Fibroblast of skin of left biceps (primary cell): ENCODE measurements at regions not wholly inside any gene's neighbourhood (a gene's known extent, or its start where the extent isn't known, plus 50 kb on each side); places are given as distances from the start of the nearest gene placed in this dataset.
A peak's percentile ranks its signal among the peaks of the same experiment; 100 is the strongest.

Source experiments
- DNase-seq, 2 experiments: peaks; one replicate each; pipeline ENCODE4 v3.0.0-alpha.2; 2013; ENCODE audit warnings: low read depth in 2 of 2

- DNase-seq = no peak
Observed at GRCh38 chr1:215458562-215458961, 108.5 kb upstream of the KCTD3 start.

GRCh38 chr1:215459136-215459535, 108.0 kb upstream of the KCTD3 start:
- no peak for DNase-seq

- no peak for DNase-seq
Observed at GRCh38 chr1:215466361-215466760, 100.7 kb upstream of the KCTD3 start.

- no peak for DNase-seq
Observed at GRCh38 chr1:215471463-215471862, 95.6 kb upstream of the KCTD3 start.

GRCh38 chr1:215472723-215473122, 94.4 kb upstream of the KCTD3 start:
- no peak for DNase-seq

GRCh38 chr1:215473943-215474342, 93.2 kb upstream of the KCTD3 start:
- DNase-seq = no peak

- DNase-seq = no peak
Observed at GRCh38 chr1:215474940-215475339, 92.2 kb upstream of the KCTD3 start.

- DNase-seq = peak; percentile 95 to 96
Observed at GRCh38 chr1:215475796-215476481, 91.2 kb upstream of the KCTD3 start.

- DNase-seq = peak in 1 of 2 experiments; percentile 40
Observed at GRCh38 chr1:215476541-215476940, 90.6 kb upstream of the KCTD3 start.

- no peak for DNase-seq
Observed at GRCh38 chr1:215477632-215478031, 89.5 kb upstream of the KCTD3 start.

- DNase-seq = no peak
Observed at GRCh38 chr1:215479567-215479966, 87.5 kb upstream of the KCTD3 start.

GRCh38 chr1:215482079-215482478, 85.0 kb upstream of the KCTD3 start:
- DNase-seq = no peak

GRCh38 chr1:215484171-215484939, 82.7 kb upstream of the KCTD3 start:
- no peak for DNase-seq

GRCh38 chr1:215487466-215487865, 79.6 kb upstream of the KCTD3 start:
- DNase-seq = no peak

- DNase-seq = no peak
Observed at GRCh38 chr1:215488850-215489249, 78.3 kb upstream of the KCTD3 start.

- DNase-seq = no peak
Observed at GRCh38 chr1:215489771-215490565, 77.1 kb upstream of the KCTD3 start.

- DNase-seq = no peak
Observed at GRCh38 chr1:215497528-215497927, 69.6 kb upstream of the KCTD3 start.

GRCh38 chr1:215501496-215501895, 65.6 kb upstream of the KCTD3 start:
- no peak for DNase-seq

GRCh38 chr1:215502081-215502480, 65.0 kb upstream of the KCTD3 start:
- DNase-seq = no peak

GRCh38 chr1:215507119-215507518, 60.0 kb upstream of the KCTD3 start:
- peak; percentile 47 to 49 for DNase-seq

GRCh38 chr1:215508311-215508710, 58.8 kb upstream of the KCTD3 start:
- DNase-seq = no peak
